ENCODE measurements at regions not wholly inside any gene's neighbourhood (a gene's known extent, or its start where the extent isn't known, plus 50 kb on each side); places are given as distances from the start of the nearest gene placed in this dataset.

DNA sequence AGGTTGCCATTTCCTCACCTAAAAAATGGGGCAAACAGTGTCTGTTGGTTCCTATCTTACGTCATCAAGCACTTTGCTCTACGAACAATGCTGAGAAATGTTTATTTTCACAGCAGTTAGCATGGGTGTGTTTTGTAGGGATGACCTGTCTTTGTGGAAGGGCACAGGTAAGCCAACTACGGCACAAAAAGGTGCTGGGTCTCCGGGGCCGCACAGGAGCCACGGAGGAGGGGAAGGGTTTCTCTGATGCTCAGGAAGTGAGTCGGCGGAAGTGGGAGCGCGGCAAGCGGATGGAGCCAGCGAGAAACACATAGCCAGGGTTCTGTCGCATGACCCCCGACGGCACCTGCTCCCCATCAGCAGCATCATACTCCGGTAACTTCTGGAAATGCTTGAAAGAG is 65.6 kb upstream of the TCL1B start (continued):
- TF ChIP-seq, protein P1, sequence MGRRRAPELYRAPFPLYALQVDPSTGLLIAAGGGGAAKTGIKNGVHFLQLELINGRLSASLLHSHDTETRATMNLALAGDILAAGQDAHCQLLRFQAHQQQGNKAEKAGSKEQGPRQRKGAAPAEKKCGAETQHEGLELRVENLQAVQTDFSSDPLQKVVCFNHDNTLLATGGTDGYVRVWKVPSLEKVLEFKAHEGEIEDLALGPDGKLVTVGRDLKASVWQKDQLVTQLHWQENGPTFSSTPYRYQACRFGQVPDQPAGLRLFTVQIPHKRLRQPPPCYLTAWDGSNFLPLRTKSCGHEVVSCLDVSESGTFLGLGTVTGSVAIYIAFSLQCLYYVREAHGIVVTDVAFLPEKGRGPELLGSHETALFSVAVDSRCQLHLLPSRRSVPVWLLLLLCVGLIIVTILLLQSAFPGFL (CRISPR knock-in tag; IDR thresholded peaks at IDR 0.05), result no peak
- peak; percentile 35; the same call in 1 of the 2 replicates for TF ChIP-seq ETV1 (tag; conservative IDR thresholded peaks at IDR 0.05; ENCODE audit: low read depth)
- no peak for TF ChIP-seq ZFP36 (IDR thresholded peaks at IDR 0.05; ENCODE audit: low read depth, low read length, partially characterized antibody)
- TF ChIP-seq PHTF2 (CRISPR knock-in tag; IDR thresholded peaks at IDR 0.05), result no peak
- peak; percentile 89 for TF ChIP-seq NCOA1 (IDR thresholded peaks at IDR 0.05; ENCODE audit: low read depth)
- no peak for TF ChIP-seq STAT5A (IDR thresholded peaks at IDR 0.05; ENCODE audit: borderline replicate concordance, low read length)
- no peak for TF ChIP-seq RBM22 (IDR thresholded peaks at IDR 0.05; ENCODE audit: low read depth, low read length, poor library complexity, severe bottlenecking)
- TF ChIP-seq, protein P2, sequence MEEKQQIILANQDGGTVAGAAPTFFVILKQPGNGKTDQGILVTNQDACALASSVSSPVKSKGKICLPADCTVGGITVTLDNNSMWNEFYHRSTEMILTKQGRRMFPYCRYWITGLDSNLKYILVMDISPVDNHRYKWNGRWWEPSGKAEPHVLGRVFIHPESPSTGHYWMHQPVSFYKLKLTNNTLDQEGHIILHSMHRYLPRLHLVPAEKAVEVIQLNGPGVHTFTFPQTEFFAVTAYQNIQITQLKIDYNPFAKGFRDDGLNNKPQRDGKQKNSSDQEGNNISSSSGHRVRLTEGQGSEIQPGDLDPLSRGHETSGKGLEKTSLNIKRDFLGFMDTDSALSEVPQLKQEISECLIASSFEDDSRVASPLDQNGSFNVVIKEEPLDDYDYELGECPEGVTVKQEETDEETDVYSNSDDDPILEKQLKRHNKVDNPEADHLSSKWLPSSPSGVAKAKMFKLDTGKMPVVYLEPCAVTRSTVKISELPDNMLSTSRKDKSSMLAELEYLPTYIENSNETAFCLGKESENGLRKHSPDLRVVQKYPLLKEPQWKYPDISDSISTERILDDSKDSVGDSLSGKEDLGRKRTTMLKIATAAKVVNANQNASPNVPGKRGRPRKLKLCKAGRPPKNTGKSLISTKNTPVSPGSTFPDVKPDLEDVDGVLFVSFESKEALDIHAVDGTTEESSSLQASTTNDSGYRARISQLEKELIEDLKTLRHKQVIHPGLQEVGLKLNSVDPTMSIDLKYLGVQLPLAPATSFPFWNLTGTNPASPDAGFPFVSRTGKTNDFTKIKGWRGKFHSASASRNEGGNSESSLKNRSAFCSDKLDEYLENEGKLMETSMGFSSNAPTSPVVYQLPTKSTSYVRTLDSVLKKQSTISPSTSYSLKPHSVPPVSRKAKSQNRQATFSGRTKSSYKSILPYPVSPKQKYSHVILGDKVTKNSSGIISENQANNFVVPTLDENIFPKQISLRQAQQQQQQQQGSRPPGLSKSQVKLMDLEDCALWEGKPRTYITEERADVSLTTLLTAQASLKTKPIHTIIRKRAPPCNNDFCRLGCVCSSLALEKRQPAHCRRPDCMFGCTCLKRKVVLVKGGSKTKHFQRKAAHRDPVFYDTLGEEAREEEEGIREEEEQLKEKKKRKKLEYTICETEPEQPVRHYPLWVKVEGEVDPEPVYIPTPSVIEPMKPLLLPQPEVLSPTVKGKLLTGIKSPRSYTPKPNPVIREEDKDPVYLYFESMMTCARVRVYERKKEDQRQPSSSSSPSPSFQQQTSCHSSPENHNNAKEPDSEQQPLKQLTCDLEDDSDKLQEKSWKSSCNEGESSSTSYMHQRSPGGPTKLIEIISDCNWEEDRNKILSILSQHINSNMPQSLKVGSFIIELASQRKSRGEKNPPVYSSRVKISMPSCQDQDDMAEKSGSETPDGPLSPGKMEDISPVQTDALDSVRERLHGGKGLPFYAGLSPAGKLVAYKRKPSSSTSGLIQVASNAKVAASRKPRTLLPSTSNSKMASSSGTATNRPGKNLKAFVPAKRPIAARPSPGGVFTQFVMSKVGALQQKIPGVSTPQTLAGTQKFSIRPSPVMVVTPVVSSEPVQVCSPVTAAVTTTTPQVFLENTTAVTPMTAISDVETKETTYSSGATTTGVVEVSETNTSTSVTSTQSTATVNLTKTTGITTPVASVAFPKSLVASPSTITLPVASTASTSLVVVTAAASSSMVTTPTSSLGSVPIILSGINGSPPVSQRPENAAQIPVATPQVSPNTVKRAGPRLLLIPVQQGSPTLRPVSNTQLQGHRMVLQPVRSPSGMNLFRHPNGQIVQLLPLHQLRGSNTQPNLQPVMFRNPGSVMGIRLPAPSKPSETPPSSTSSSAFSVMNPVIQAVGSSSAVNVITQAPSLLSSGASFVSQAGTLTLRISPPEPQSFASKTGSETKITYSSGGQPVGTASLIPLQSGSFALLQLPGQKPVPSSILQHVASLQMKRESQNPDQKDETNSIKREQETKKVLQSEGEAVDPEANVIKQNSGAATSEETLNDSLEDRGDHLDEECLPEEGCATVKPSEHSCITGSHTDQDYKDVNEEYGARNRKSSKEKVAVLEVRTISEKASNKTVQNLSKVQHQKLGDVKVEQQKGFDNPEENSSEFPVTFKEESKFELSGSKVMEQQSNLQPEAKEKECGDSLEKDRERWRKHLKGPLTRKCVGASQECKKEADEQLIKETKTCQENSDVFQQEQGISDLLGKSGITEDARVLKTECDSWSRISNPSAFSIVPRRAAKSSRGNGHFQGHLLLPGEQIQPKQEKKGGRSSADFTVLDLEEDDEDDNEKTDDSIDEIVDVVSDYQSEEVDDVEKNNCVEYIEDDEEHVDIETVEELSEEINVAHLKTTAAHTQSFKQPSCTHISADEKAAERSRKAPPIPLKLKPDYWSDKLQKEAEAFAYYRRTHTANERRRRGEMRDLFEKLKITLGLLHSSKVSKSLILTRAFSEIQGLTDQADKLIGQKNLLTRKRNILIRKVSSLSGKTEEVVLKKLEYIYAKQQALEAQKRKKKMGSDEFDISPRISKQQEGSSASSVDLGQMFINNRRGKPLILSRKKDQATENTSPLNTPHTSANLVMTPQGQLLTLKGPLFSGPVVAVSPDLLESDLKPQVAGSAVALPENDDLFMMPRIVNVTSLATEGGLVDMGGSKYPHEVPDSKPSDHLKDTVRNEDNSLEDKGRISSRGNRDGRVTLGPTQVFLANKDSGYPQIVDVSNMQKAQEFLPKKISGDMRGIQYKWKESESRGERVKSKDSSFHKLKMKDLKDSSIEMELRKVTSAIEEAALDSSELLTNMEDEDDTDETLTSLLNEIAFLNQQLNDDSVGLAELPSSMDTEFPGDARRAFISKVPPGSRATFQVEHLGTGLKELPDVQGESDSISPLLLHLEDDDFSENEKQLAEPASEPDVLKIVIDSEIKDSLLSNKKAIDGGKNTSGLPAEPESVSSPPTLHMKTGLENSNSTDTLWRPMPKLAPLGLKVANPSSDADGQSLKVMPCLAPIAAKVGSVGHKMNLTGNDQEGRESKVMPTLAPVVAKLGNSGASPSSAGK (IDR thresholded peaks at IDR 0.05), result peak; percentile 69
- no peak for TF ChIP-seq SAFB (IDR thresholded peaks at IDR 0.05; ENCODE audit: borderline replicate concordance, low read depth, low read length)
- peak; percentile 84 for TF ChIP-seq ATF7 (IDR thresholded peaks at IDR 0.05)
- TF ChIP-seq ZNF316 (IDR thresholded peaks at IDR 0.05), result no peak
- TF ChIP-seq, protein P3, sequence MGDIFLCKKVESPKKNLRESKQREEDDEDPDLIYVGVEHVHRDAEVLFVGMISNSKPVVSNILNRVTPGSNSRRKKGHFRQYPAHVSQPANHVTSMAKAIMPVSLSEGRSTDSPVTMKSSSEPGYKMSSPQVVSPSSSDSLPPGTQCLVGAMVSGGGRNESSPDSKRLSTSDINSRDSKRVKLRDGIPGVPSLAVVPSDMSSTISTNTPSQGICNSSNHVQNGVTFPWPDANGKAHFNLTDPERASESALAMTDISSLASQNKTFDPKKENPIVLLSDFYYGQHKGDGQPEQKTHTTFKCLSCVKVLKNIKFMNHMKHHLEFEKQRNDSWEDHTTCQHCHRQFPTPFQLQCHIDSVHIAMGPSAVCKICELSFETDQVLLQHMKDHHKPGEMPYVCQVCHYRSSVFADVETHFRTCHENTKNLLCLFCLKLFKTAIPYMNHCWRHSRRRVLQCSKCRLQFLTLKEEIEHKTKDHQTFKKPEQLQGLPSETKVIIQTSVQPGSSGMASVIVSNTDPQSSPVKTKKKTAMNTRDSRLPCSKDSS (IDR thresholded peaks at IDR 0.05; ENCODE audit: low read depth, partially characterized antibody), result no peak
- TF ChIP-seq, protein P4, sequence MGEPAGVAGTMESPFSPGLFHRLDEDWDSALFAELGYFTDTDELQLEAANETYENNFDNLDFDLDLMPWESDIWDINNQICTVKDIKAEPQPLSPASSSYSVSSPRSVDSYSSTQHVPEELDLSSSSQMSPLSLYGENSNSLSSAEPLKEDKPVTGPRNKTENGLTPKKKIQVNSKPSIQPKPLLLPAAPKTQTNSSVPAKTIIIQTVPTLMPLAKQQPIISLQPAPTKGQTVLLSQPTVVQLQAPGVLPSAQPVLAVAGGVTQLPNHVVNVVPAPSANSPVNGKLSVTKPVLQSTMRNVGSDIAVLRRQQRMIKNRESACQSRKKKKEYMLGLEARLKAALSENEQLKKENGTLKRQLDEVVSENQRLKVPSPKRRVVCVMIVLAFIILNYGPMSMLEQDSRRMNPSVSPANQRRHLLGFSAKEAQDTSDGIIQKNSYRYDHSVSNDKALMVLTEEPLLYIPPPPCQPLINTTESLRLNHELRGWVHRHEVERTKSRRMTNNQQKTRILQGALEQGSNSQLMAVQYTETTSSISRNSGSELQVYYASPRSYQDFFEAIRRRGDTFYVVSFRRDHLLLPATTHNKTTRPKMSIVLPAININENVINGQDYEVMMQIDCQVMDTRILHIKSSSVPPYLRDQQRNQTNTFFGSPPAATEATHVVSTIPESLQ (CRISPR knock-in tag; IDR thresholded peaks at IDR 0.05), result no peak

Measured in K562 (cell line).